GM18505 (cell line): ENCODE measurements at regions not wholly inside any gene's neighbourhood (a gene's known extent, or its start where the extent isn't known, plus 50 kb on each side); places are given as distances from the start of the nearest gene placed in this dataset.

Experiments used
- ATAC-seq: cut with Tn5 transposase; IDR thresholded peaks from one replicate; pipeline ENCODE4 v1.9.1; 2021; ENCODE audit not compliant: unreplicated experiment
- POLR2A ChIP-seq: IDR thresholded peaks from 4 replicates; pipeline ENCODE4 v1.6.1; 2011; ENCODE audit warnings: borderline replicate concordance; ENCODE audit not compliant: insufficient read depth, insufficient read length; ENCODE audit errors: extremely low read depth

- ATAC-seq = no peak
- TF ChIP-seq POLR2A = no peak
These were observed 1090.4 kb upstream of the RAG2 start for GRCh38 chr11:37688456-37688855.

- TF ChIP-seq POLR2A = no peak
- ATAC-seq = no peak
These were observed 1089.1 kb upstream of the RAG2 start for GRCh38 chr11:37687130-37687529.

GRCh38 chr11:37671321-37671720 is 1073.3 kb upstream of the RAG2 start:
- no peak for ATAC-seq
- no peak for TF ChIP-seq POLR2A

GRCh38 chr11:37666960-37667359 is 1068.9 kb upstream of the RAG2 start:
- no peak for TF ChIP-seq POLR2A
- no peak for ATAC-seq

- no peak for ATAC-seq
- no peak for TF ChIP-seq POLR2A
These were observed 1059.6 kb upstream of the RAG2 start for GRCh38 chr11:37657645-37658044.

GRCh38 chr11:37647767-37648166 is 1049.7 kb upstream of the RAG2 start:
- TF ChIP-seq POLR2A = no peak
- no peak for ATAC-seq

GRCh38 chr11:37643968-37644367 is 1045.9 kb upstream of the RAG2 start:
- ATAC-seq = no peak
- no peak for TF ChIP-seq POLR2A

- ATAC-seq = no peak
- TF ChIP-seq POLR2A = no peak
These were observed 1044.3 kb upstream of the RAG2 start for GRCh38 chr11:37642296-37642695.

GRCh38 chr11:37632748-37633147 is 1034.7 kb upstream of the RAG2 start:
- ATAC-seq = no peak
- no peak for TF ChIP-seq POLR2A

- no peak for TF ChIP-seq POLR2A
- no peak for ATAC-seq
These were observed 1032.8 kb upstream of the RAG2 start for GRCh38 chr11:37630866-37631265.

- no peak for ATAC-seq
- no peak for TF ChIP-seq POLR2A
These were observed 1025.7 kb upstream of the RAG2 start for GRCh38 chr11:37623778-37624177.

GRCh38 chr11:37621662-37622061 is 1023.6 kb upstream of the RAG2 start:
- no peak for TF ChIP-seq POLR2A
- ATAC-seq = no peak

- TF ChIP-seq POLR2A = no peak
- ATAC-seq = no peak
These were observed 1018.3 kb upstream of the RAG2 start for GRCh38 chr11:37616291-37616690.

GRCh38 chr11:37613031-37613430 is 1015.0 kb upstream of the RAG2 start:
- no peak for TF ChIP-seq POLR2A
- ATAC-seq = no peak

GRCh38 chr11:37612146-37612545 is 1014.1 kb upstream of the RAG2 start:
- no peak for ATAC-seq
- TF ChIP-seq POLR2A = no peak

- TF ChIP-seq POLR2A = no peak
These were observed 1007.2 kb upstream of the RAG2 start for GRCh38 chr11:37605229-37605628.

GRCh38 chr11:37598381-37598780 is 1000.3 kb upstream of the RAG2 start:
- no peak for TF ChIP-seq POLR2A
- ATAC-seq = no peak

More at GRCh38 chr11:37605229-37605628, 1007.2 kb upstream of the RAG2 start:
- no peak for ATAC-seq

GRCh38 chr11:37597776-37598175 is 999.7 kb upstream of the RAG2 start:
- no peak for ATAC-seq
- no peak for TF ChIP-seq POLR2A
